HepG2 (cell line): ENCODE measurements at regions not wholly inside any gene's neighbourhood (a gene's known extent, or its start where the extent isn't known, plus 50 kb on each side); places are given as distances from the start of the nearest gene placed in this dataset.

Experiments
- ATAC-seq: fragments of 200-7000 bp; cut with Tn5 transposase; 3 replicates; pipeline ENCODE4 v1.9.1; 2020; ENCODE audit warnings: mild to moderate bottlenecking, moderate library complexity
- BruUV-seq: library from RNA; stranded (reverse); fragments of 400-500 nt; replicated peaks from 2 replicates; lab custom pipeline; 2021; lab: Mats Ljungman, UMichigan
- CTCF ChIA-PET: fragments of 300-600 bp; formaldehyde crosslinking; extraction: SDS; loops from one replicate; lab custom pipeline; 2021; ENCODE audit warnings: low total read pairs, inconsistent platforms, low intra/inter-chr PET ratio; lab: Yijun Ruan, JAX
- POLR2A ChIA-PET: fragments of 350-600 bp; sonication (Branson Sonifier 250); formaldehyde crosslinking; loops from one replicate; lab custom pipeline; 2020; ENCODE audit warnings: antibody characterized with exemption, inconsistent platforms; lab: Yijun Ruan, JAX
- DNase-seq: peaks from one replicate; pipeline ENCODE4 v3.0.0-alpha.2; 2015; ENCODE audit warnings: low spot score
- FAIRE-seq: peaks from 3 replicates; lab custom pipeline; 2011; peaks lifted over from hg19 to GRCh38; lab: Jason Lieb, UNC
- H2AFZ ChIP-seq: one replicate; pipeline ENCODE4 v1.6.1; 2011; ENCODE audit warnings: low read length, inconsistent platforms
- H3K27ac ChIP-seq: fragments of 300-600 bp; 3 replicates; pipeline ENCODE4 v1.8.0; 2011; ENCODE audit warnings: mixed run types, mild to moderate bottlenecking, mixed read lengths, low read length, inconsistent platforms; ENCODE audit not compliant: insufficient read depth; ENCODE audit errors: extremely low read length
- H3K27me3 ChIP-seq, 2 experiments: fragments of 200-600 bp in 1 of 2; 2 replicates in 1 of 2; 3 replicates in 1 of 2; pipeline versions ENCODE4 v1.6.0 to v1.8.0; 2011; ENCODE audit warnings: low read length in 2 of 2, mild to moderate bottlenecking in 2 of 2, moderate library complexity in 2 of 2, inconsistent platforms in 1 of 2; ENCODE audit not compliant: insufficient read depth in 2 of 2, control insufficient read depth in 1 of 2
- H3K36me3 ChIP-seq, 2 experiments: fragments of 200-600 bp in 1 of 2; replicated peaks in 1 of 2; 2 replicates in 1 of 2; 3 replicates in 1 of 2; pipeline versions ENCODE4 v1.5.1 to v1.8.0; 2011; ENCODE audit warnings: low read length in 2 of 2, inconsistent platforms in 1 of 2; ENCODE audit not compliant: insufficient read depth in 2 of 2, control insufficient read depth in 1 of 2
- H3K4me1 ChIP-seq: 2 replicates; pipeline ENCODE4 v1.5.1; 2012; ENCODE audit warnings: low read length, inconsistent platforms; ENCODE audit not compliant: insufficient read depth
- H3K4me2 ChIP-seq: 2 replicates; pipeline ENCODE4 v1.6.0; 2011; ENCODE audit warnings: low read depth, low read length, inconsistent platforms
- H3K4me3 ChIP-seq, 3 experiments: fragments of 200-600 bp in 1 of 3; sonication (generic), shearing (Covaris generic) in 1 of 3; replicated peaks in 1 of 3; 2 replicates each; pipeline ENCODE4 v1.5.1; 2011 to 2016; ENCODE audit warnings: low read length in 3 of 3, inconsistent platforms in 2 of 3, low read depth in 2 of 3, mild to moderate bottlenecking in 2 of 3, control low read depth in 1 of 3, mixed read lengths in 1 of 3; ENCODE audit not compliant: insufficient read depth in 1 of 3
- H3K79me2 ChIP-seq: one replicate; pipeline ENCODE4 v1.6.1; 2011; ENCODE audit warnings: low read length, inconsistent platforms; ENCODE audit not compliant: insufficient read depth
- H3K9ac ChIP-seq: 2 replicates; pipeline ENCODE4 v1.6.0; 2011; ENCODE audit warnings: mild to moderate bottlenecking, low read depth, low read length, inconsistent platforms; ENCODE audit not compliant: insufficient read depth
- H3K9me3 ChIP-seq: 2 replicates; pipeline ENCODE4 v1.5.1; 2012; ENCODE audit warnings: mild to moderate bottlenecking, low read length
- H4K20me1 ChIP-seq: 2 replicates; pipeline ENCODE4 v1.6.0; 2011; ENCODE audit warnings: inconsistent platforms, mild to moderate bottlenecking, low read length, moderate library complexity; ENCODE audit not compliant: insufficient read depth
- ATRX ChIP-seq: sonication (generic); formaldehyde crosslinking; IDR thresholded peaks from 2 replicates; pipeline ENCODE4 v1.4.0; 2020; ENCODE audit warnings: missing genetic modification reagents, borderline replicate concordance
- CCAR2 ChIP-seq: fragments of 200-400 bp; formaldehyde crosslinking; optimal IDR thresholded peaks from 2 replicates; pipeline ENCODE3; 2018; ENCODE audit warnings: low read depth, mild to moderate bottlenecking, low read length, moderate library complexity
- CCDC6 ChIP-seq: sonication (generic); formaldehyde crosslinking; IDR thresholded peaks from 2 replicates; pipeline ENCODE4 v1.8.1; 2022; ENCODE audit warnings: mild to moderate bottlenecking, missing genetic modification reagents, moderate library complexity
- CHD2 ChIP-seq: IDR thresholded peaks from 2 replicates; pipeline ENCODE4 v1.6.1; 2011; ENCODE audit warnings: low read depth, low read length, improper control_type of control experiment
- IKZF4 ChIP-seq: sonication (generic); formaldehyde crosslinking; IDR thresholded peaks from 2 replicates; pipeline ENCODE4 v1.5.1; 2020; ENCODE audit warnings: borderline replicate concordance, mild to moderate bottlenecking, low read depth, missing genetic modification reagents; ENCODE audit errors: not compliant biosample characterization
- JUN ChIP-seq: sonication (generic); formaldehyde crosslinking; IDR thresholded peaks from 2 replicates; pipeline ENCODE4 v1.4.0; 2020; ENCODE audit warnings: mild to moderate bottlenecking, missing genetic modification reagents
- KDM5A ChIP-seq: fragments of 200-600 bp; sonication (generic); IDR thresholded peaks from 2 replicates; pipeline ENCODE4 v1.7.0; 2018; ENCODE audit warnings: antibody characterized with exemption, mild to moderate bottlenecking, low read length, borderline replicate concordance
- MATR3 ChIP-seq: sonication (generic); formaldehyde crosslinking; IDR thresholded peaks from 2 replicates; pipeline ENCODE4 v1.4.0; 2020; ENCODE audit warnings: missing genetic modification reagents
- NONO ChIP-seq, 2 experiments: fragments of 450-650 bp in 1 of 2; sonication (generic) in 1 of 2; formaldehyde crosslinking in 1 of 2; IDR thresholded peaks in 1 of 2; conservative IDR thresholded peaks in 1 of 2; 2 replicates each; pipeline versions ENCODE4 v1.6.1 to v1.8.0; 2017 to 2022; ENCODE audit warnings: mild to moderate bottlenecking in 1 of 2, missing genetic modification reagents in 1 of 2, moderate library complexity in 1 of 2
- SALL1 ChIP-seq: sonication (generic); formaldehyde crosslinking; IDR thresholded peaks from 2 replicates; pipeline ENCODE4 v1.8.0; 2022; ENCODE audit warnings: mild to moderate bottlenecking, missing genetic modification reagents
- SUZ12 ChIP-seq: fragments of 150-350 bp; IDR thresholded peaks from 2 replicates; pipeline ENCODE4 v1.6.1; 2014; ENCODE audit warnings: low read depth, low read length
- TCF12 ChIP-seq, 2 experiments: fragments of 450-650 bp in 1 of 2; sonication (generic) in 1 of 2; formaldehyde crosslinking in 1 of 2; IDR thresholded peaks; 2 replicates each; pipeline versions ENCODE4 v1.6.1 to v1.8.0; 2017 to 2022; ENCODE audit warnings: antibody characterized with exemption in 1 of 2, mild to moderate bottlenecking in 1 of 2, missing genetic modification reagents in 1 of 2, moderate library complexity in 1 of 2
- TMF1 ChIP-seq: sonication (generic); formaldehyde crosslinking; IDR thresholded peaks from 2 replicates; pipeline ENCODE4 v1.8.1; 2022; ENCODE audit warnings: low read depth, missing genetic modification reagents
- ZFP36L2 ChIP-seq: sonication (generic); formaldehyde crosslinking; IDR thresholded peaks from 2 replicates; pipeline ENCODE4 v1.4.0; 2020; ENCODE audit warnings: missing genetic modification reagents
- ZMAT3 ChIP-seq: sonication (generic); formaldehyde crosslinking; conservative IDR thresholded peaks from 2 replicates; pipeline ENCODE4 v1.7.0; 2021; ENCODE audit warnings: missing genetic modification reagents
- ZNF251 ChIP-seq: sonication (generic); formaldehyde crosslinking; IDR thresholded peaks from 2 replicates; pipeline ENCODE4 v1.9.0; 2021; ENCODE audit warnings: mild to moderate bottlenecking, missing genetic modification reagents
- ZNF331 ChIP-seq: sonication (generic); formaldehyde crosslinking; IDR thresholded peaks from 2 replicates; pipeline ENCODE4 v1.4.0; 2020; ENCODE audit warnings: missing genetic modification reagents
- ZNF446 ChIP-seq: sonication (generic); formaldehyde crosslinking; IDR thresholded peaks from 2 replicates; pipeline ENCODE4 v1.5.0; 2020; ENCODE audit warnings: mild to moderate bottlenecking, missing genetic modification reagents
- ZNF546 ChIP-seq: sonication (generic); formaldehyde crosslinking; conservative IDR thresholded peaks from 2 replicates; pipeline ENCODE4 v1.8.1; 2023; ENCODE audit warnings: mild to moderate bottlenecking, missing genetic modification reagents
- ZNF547 ChIP-seq: sonication (generic); formaldehyde crosslinking; IDR thresholded peaks from 2 replicates; pipeline ENCODE4 v1.5.1; 2020; ENCODE audit warnings: mild to moderate bottlenecking, missing genetic modification reagents
- ZNF629 ChIP-seq: sonication (generic); formaldehyde crosslinking; conservative IDR thresholded peaks from 2 replicates; pipeline ENCODE4 v1.5.0; 2020; ENCODE audit warnings: missing genetic modification reagents
- ZNF670 ChIP-seq: sonication (generic); formaldehyde crosslinking; IDR thresholded peaks from 2 replicates; pipeline ENCODE4 v1.8.0; 2022; ENCODE audit warnings: mild to moderate bottlenecking, missing genetic modification reagents, borderline replicate concordance
- WGBS: methylation state at CpG from one replicate; pipeline ENCODE4 v1.1.6; 2017; ENCODE audit warnings: low lambda C conversion rate; 5-methylcytosine and 5-hydroxymethylcytosine counted together
- in situ Hi-C: cut with HindIII; loops from 2 replicates; pipeline ENCODE4 v1.10.0; 2017; ENCODE audit warnings: low pct_unique_long_range_greater_than_20kb; ENCODE audit not compliant: extremely low pct_ligation_motif_present
- intact Hi-C: fragments of 100-400 bp; cut with micrococcal nuclease; formaldehyde crosslinking; loops from one replicate; pipeline ENCODE4 v1.10.0; 2022; ENCODE audit not compliant: unreplicated experiment
- TF ChIP-seq, protein P1 (sequence below): sonication (generic); formaldehyde crosslinking; IDR thresholded peaks from 2 replicates; pipeline ENCODE4 v1.4.0; 2020; ENCODE audit warnings: missing genetic modification reagents

DNA sequence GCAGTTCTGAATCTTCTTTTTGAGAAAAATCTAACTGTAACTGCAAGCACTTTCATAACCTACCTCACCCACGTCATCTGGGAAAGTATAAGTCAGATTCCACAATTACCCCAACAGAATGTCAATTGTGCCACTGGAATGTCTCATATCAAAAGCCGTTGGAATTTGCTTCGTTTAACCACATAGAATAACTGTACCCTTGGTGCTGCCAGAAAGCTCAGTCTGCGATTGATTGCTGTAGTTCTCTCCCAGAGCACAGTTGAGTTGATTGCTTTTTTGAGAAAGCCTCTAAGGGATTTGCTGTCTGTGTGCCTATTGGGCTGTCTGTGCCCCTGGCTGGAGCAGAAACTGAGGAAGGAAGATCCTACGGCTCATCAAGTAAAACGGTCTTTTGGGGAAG is 583.6 kb downstream of the TMEM38B start:
- Histone ChIP-seq H3K27me3 (no peaks in the 10 kb centered on the region), H3K4me2 (no peak overlapping the region), H2AFZ (no peak overlapping the region), H3K4me3 (no peak overlapping the region), H3K36me3 (no peaks in the 10 kb centered on the region), H3K4me1 (no peaks in the 10 kb centered on the region), H3K27ac (no peak overlapping the region), H4K20me1 (no peaks in the 10 kb centered on the region), H3K9me3 (peaks cover 12% of the 10 kb centered on the region; the same call in 1 of the 2 replicates), H3K79me2 (no peaks in the 10 kb centered on the region), H3K9ac (no peak overlapping the region)
- no TSS peak for BruUV-seq
- FAIRE-seq (no peak), DNase-seq (no peak), ATAC-seq (no peak)
- ChIA-PET POLR2A (no interaction called here), CTCF (no interaction called here)
- WGBS = 24% methylated on average over 6 of the region's 6 CpGs
- in situ Hi-C loops (no loop called here), intact Hi-C loops (no loop called here)
- TF ChIP-seq ZNF546 (CRISPR knock-in tag) (no peak), ZNF251 (CRISPR knock-in tag) (no peak), NONO (IDR thresholded peaks at IDR 0.05) (no peak), NONO (CRISPR knock-in tag; conservative IDR thresholded peaks at IDR 0.05) (no peak), ZFP36L2 (CRISPR knock-in tag) (no peak), ZNF547 (CRISPR knock-in tag) (no peak), ZNF629 (CRISPR knock-in tag) (no peak), ZNF446 (CRISPR knock-in tag) (no peak), ZNF331 (CRISPR knock-in tag) (no peak), MATR3 (CRISPR knock-in tag) (no peak), SALL1 (CRISPR knock-in tag) (no peak), CCAR2 (no peak), JUN (CRISPR knock-in tag) (no peak)

DNA sequence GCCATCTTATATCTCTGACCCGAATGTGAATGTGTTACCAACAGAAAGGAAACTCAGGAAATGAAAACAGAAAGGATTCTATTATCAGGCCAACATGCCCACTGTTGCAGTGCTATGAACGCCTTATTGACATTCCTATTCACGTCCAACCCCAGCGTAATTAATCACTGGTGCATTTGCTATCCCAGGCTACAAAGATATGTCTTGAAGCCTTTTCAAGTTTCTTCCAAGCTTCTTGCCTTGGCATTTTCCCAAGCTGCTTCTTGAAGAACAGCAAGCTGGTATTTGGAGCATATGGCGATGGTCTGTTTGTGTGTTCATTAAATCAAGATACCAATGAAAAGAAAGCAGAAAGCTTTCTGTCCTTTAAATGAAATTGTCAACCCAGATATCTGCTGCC is 579.2 kb upstream of the ZNF462 start:
- Histone ChIP-seq H3K79me2 (no peaks in the 10 kb centered on the region), H3K4me3 (no peak overlapping the region), H3K4me2 (no peak overlapping the region), H3K9ac (no peak overlapping the region), H3K4me1 (no peaks in the 10 kb centered on the region), H4K20me1 (no peaks in the 10 kb centered on the region), H3K36me3 (no peaks in the 10 kb centered on the region), H3K27me3 (no peaks in the 10 kb centered on the region), H3K9me3 (no peaks in the 10 kb centered on the region), H3K27ac (no peak overlapping the region), H2AFZ (no peak overlapping the region)
- FAIRE-seq (no peak), DNase-seq (no peak), ATAC-seq (no peak)
- CTCF ChIA-PET = no interaction called here
- in situ Hi-C loops (no loop called here), intact Hi-C loops (no loop called here)
- POLR2A ChIA-PET = no interaction called here
- 22% methylated on average over 5 of the region's 5 CpGs for WGBS
- BruUV-seq = no TSS peak
- TF ChIP-seq KDM5A (no peak), IKZF4 (CRISPR knock-in tag) (no peak), TCF12 (IDR thresholded peaks at IDR 0.05) (no peak), TCF12 (CRISPR knock-in tag; IDR thresholded peaks at IDR 0.05) (no peak), ZNF670 (CRISPR knock-in tag) (no peak), CCDC6 (CRISPR knock-in tag) (no peak), CHD2 (no peak), TMF1 (CRISPR knock-in tag) (no peak), ATRX (no peak), SUZ12 (no peak), ZMAT3 (CRISPR knock-in tag) (no peak), MATR3 (CRISPR knock-in tag) (no peak)
- TF ChIP-seq, protein P1, sequence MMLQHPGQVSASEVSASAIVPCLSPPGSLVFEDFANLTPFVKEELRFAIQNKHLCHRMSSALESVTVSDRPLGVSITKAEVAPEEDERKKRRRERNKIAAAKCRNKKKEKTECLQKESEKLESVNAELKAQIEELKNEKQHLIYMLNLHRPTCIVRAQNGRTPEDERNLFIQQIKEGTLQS (CRISPR knock-in tag) = no peak
